ENCODE measurements at regions not wholly inside any gene's neighbourhood (a gene's known extent, or its start where the extent isn't known, plus 50 kb on each side); places are given as distances from the start of the nearest gene placed in this dataset.
A peak's percentile ranks its signal among the peaks of the same experiment; 100 is the strongest.
"Not testable (repeated sequence)": the region's sequence is repeated elsewhere in the genome, so short reads cannot be mapped to it uniquely, and the experiment has no call there.

- H3K4me1 ChIP-seq: no peaks in the 10 kb centered on the region
- TF ChIP-seq CTCF (IDR thresholded peaks at IDR 0.05) (no peak), POLR2AphosphoS5 (IDR thresholded peaks at IDR 0.05) (no peak), EP300 (IDR thresholded peaks at IDR 0.05) (no peak), POLR2A (IDR thresholded peaks at IDR 0.05) (no peak)
- DNase-seq (ENCODE audit: low spot score in 2 of 2): peak in 1 of 2 donors; percentile 73
- H3K36me3 ChIP-seq: no peaks in the 10 kb centered on the region
- H3K27me3 ChIP-seq: peaks cover 28% of the 10 kb centered on the region
- H3K27ac ChIP-seq: no peak overlapping the region
- H3K9me3 ChIP-seq: no peaks in the 10 kb centered on the region
- 33% methylated on average over 1 of the region's 1 CpG for WGBS
- no peak overlapping the region for H3K4me3 ChIP-seq
These were observed 301.7 kb upstream of the SFSWAP start for GRCh38 chr12:131409211-131409610.

- not testable (repeated sequence) for H3K4me1 ChIP-seq, H3K36me3 ChIP-seq, H3K4me3 ChIP-seq, H3K9me3 ChIP-seq, H3K27ac ChIP-seq
- WGBS: no CpG with 5 or more reads among the region's 7 CpGs
- DNase-seq (ENCODE audit: low spot score in 2 of 2): peak in 1 of 2 donors; percentile 40
- H3K27me3 ChIP-seq: peaks cover 22% of the 10 kb centered on the region
These were observed 299.1 kb upstream of the SFSWAP start for GRCh38 chr12:131411827-131412226.

- peaks cover 17% of the 10 kb centered on the region for H3K27me3 ChIP-seq
- H3K36me3 ChIP-seq: no peaks in the 10 kb centered on the region
- H3K4me1 ChIP-seq: no peaks in the 10 kb centered on the region
- H3K4me3 ChIP-seq: no peak overlapping the region
- DNase-seq (ENCODE audit: low spot score in 2 of 2): peak in 1 of 2 donors; percentile 54
- no peak overlapping the region for H3K27ac ChIP-seq
- H3K9me3 ChIP-seq: no peaks in the 10 kb centered on the region
- no peak for TF ChIP-seq POLR2AphosphoS5 (IDR thresholded peaks at IDR 0.05)
- no peak for TF ChIP-seq EP300 (IDR thresholded peaks at IDR 0.05)
- TF ChIP-seq POLR2A (IDR thresholded peaks at IDR 0.05): no peak
- TF ChIP-seq CTCF (IDR thresholded peaks at IDR 0.05): no peak
- WGBS: 54% methylated on average over 8 of the region's 8 CpGs
These were observed 297.9 kb upstream of the SFSWAP start for GRCh38 chr12:131413006-131413405.

GRCh38 chr12:131413471-131413870 lies 297.4 kb upstream of the SFSWAP start:
- Histone ChIP-seq H3K4me1 (no peaks in the 10 kb centered on the region), H3K27me3 (peaks cover 17% of the 10 kb centered on the region), H3K36me3 (no peaks in the 10 kb centered on the region), H3K27ac (no peak overlapping the region), H3K9me3 (no peaks in the 10 kb centered on the region), H3K4me3 (no peak overlapping the region)
- no CpG with 5 or more reads among the region's 12 CpGs for WGBS
- DNase-seq (ENCODE audit: low spot score in 2 of 2): peak in 1 of 2 donors; percentile 65
- TF ChIP-seq POLR2AphosphoS5 (IDR thresholded peaks at IDR 0.05): no peak
- TF ChIP-seq EP300 (IDR thresholded peaks at IDR 0.05): no peak
- TF ChIP-seq CTCF (IDR thresholded peaks at IDR 0.05): no peak

GRCh38 chr12:131414155-131414922 lies 296.6 kb upstream of the SFSWAP start:
- not testable (repeated sequence) for H3K27ac ChIP-seq; DNase-seq (ENCODE audit: low spot score in 2 of 2); H3K4me1 ChIP-seq; H3K36me3 ChIP-seq; H3K4me3 ChIP-seq; H3K9me3 ChIP-seq
- H3K27me3 ChIP-seq: peaks cover 17% of the 10 kb centered on the region
- WGBS: no CpG with 5 or more reads among the region's 20 CpGs

GRCh38 chr12:131415781-131416180 lies 295.1 kb upstream of the SFSWAP start:
- no peaks in the 10 kb centered on the region for H3K36me3 ChIP-seq
- DNase-seq (ENCODE audit: low spot score in 2 of 2): no peak
- H3K9me3 ChIP-seq: no peaks in the 10 kb centered on the region
- no peak overlapping the region for H3K27ac ChIP-seq
- no peak overlapping the region for H3K4me3 ChIP-seq
- WGBS: 87% methylated on average over 4 of the region's 4 CpGs
- H3K4me1 ChIP-seq: no peaks in the 10 kb centered on the region
- H3K27me3 ChIP-seq: peaks cover 21% of the 10 kb centered on the region
- TF ChIP-seq POLR2A (IDR thresholded peaks at IDR 0.05): no peak
- no peak for TF ChIP-seq CTCF (IDR thresholded peaks at IDR 0.05)
- no peak for TF ChIP-seq POLR2AphosphoS5 (IDR thresholded peaks at IDR 0.05)
- TF ChIP-seq EP300 (IDR thresholded peaks at IDR 0.05): no peak

All from suprapubic skin (tissue), 4 donors.